BLaER1 treated with 17β-estradiol and CSF1 and Interleukin-3, amounts not matched to agents 10 nM and 100 nM (cell line): ENCODE measurements at regions not wholly inside any gene's neighbourhood (a gene's known extent, or its start where the extent isn't known, plus 50 kb on each side); places are given as distances from the start of the nearest gene placed in this dataset.
"Not testable (repeated sequence)": the region's sequence is repeated elsewhere in the genome, so short reads cannot be mapped to it uniquely, and the experiment has no call there.

ENCODE experiments used
- H3K27ac ChIP-seq, 11 experiments: shearing (Covaris generic); formaldehyde crosslinking; 2 replicates each; pipeline ENCODE4 v1.8.1; 2022
- H3K27me3 ChIP-seq, 11 experiments: shearing (Covaris generic); formaldehyde crosslinking; 2 replicates each; pipeline ENCODE4 v1.8.1; 2022
- H3K36me3 ChIP-seq, 11 experiments: shearing (Covaris generic); formaldehyde crosslinking; 2 replicates each; pipeline ENCODE4 v1.8.1; 2022
- H3K4me1 ChIP-seq, 10 experiments: shearing (Covaris generic); formaldehyde crosslinking; 2 replicates each; pipeline ENCODE4 v1.8.1; 2022
- H3K4me2 ChIP-seq, 11 experiments: shearing (Covaris generic); formaldehyde crosslinking; 2 replicates each; pipeline ENCODE4 v1.8.1; 2022
- H3K4me3 ChIP-seq, 10 experiments: shearing (Covaris generic); formaldehyde crosslinking; 2 replicates each; pipeline ENCODE4 v1.8.1; 2022
- H3K9ac ChIP-seq, 11 experiments: shearing (Covaris generic); formaldehyde crosslinking; 2 replicates each; pipeline ENCODE4 v1.8.1; 2022
- H3K9me3 ChIP-seq, 11 experiments: shearing (Covaris generic); formaldehyde crosslinking; replicated peaks in 1 of 11; 2 replicates each; pipeline ENCODE4 v1.8.1; 2022
- H4K20me1 ChIP-seq, 11 experiments: shearing (Covaris generic); formaldehyde crosslinking; 2 replicates each; pipeline ENCODE4 v1.8.1; 2022
- Cebpa-rat ChIP-seq, 11 experiments: shearing (Covaris generic); IDR thresholded peaks; 2 replicates each; pipeline ENCODE4 v1.8.1; 2022

DNA sequence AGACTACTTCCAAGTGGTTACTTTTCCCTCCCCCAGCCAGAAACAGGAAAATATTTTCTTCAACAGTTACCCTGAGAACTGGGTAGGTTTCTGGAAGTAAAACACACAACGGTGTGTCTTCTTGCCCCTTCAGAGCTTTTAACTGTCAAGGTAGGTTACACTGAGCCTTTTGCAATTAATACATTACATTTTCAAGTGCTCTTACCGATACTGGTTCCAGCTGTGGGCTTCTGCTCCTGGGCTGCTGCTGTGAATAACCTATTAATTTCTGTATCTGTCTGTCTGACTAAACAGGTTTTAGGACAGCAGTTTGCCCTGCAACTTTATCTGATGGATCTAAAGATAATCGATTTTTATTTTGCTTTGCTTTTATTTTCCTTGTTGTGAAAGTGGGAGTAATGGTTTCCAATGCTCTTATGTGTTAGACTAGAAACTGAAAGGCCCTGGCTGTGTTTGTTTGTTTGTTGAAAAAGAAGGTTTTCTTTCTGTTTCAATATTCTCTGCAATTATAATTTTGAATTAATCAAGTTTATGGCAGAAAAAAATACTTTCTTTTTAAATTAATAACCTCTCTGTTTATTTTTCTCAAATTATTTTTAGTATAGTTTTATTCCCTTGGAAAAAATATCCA lies 196.7 kb upstream of the SLITRK6 start:
- Histone ChIP-seq H3K27me3 (no peaks in the 10 kb centered on the region), H4K20me1 (no peaks in the 10 kb centered on the region), H3K4me1 (no peaks in the 10 kb centered on the region), H3K9me3 (no peaks in the 10 kb centered on the region), H3K4me2 (no peak overlapping the region), H3K36me3 (no peaks in the 10 kb centered on the region), H3K27ac (no peak overlapping the region), H3K4me3 (no peak overlapping the region), H3K9ac (no peak overlapping the region)
- no peak for TF ChIP-seq Cebpa-rat (IDR thresholded peaks at IDR 0.05)

- Histone ChIP-seq H3K9me3 (no peaks in the 10 kb centered on the region), H3K27me3 (no peaks in the 10 kb centered on the region), H3K36me3 (no peaks in the 10 kb centered on the region), H3K4me1 (no peaks in the 10 kb centered on the region), H3K27ac (no peak overlapping the region), H4K20me1 (no peaks in the 10 kb centered on the region), H3K4me2 (no peak overlapping the region), H3K4me3 (no peak overlapping the region), H3K9ac (no peak overlapping the region)
- no peak for TF ChIP-seq Cebpa-rat (IDR thresholded peaks at IDR 0.05)
Observed at GRCh38 chr13:85993567-85993966, 194.3 kb upstream of the SLITRK6 start.

GRCh38 chr13:85990397-85990796 lies 191.2 kb upstream of the SLITRK6 start:
- H3K9ac ChIP-seq, result no peak overlapping the region
- no peak overlapping the region for H3K4me3 ChIP-seq
- H3K27ac ChIP-seq, result no peak overlapping the region
- no peaks in the 10 kb centered on the region for H3K4me1 ChIP-seq
- H3K36me3 ChIP-seq, result no peaks in the 10 kb centered on the region
- no peak for TF ChIP-seq Cebpa-rat (IDR thresholded peaks at IDR 0.05)
- H3K9me3 ChIP-seq, result no peaks in the 10 kb centered on the region
- no peaks in the 10 kb centered on the region for H4K20me1 ChIP-seq
- H3K27me3 ChIP-seq, result no peaks in the 10 kb centered on the region
- no peak overlapping the region for H3K4me2 ChIP-seq

DNA sequence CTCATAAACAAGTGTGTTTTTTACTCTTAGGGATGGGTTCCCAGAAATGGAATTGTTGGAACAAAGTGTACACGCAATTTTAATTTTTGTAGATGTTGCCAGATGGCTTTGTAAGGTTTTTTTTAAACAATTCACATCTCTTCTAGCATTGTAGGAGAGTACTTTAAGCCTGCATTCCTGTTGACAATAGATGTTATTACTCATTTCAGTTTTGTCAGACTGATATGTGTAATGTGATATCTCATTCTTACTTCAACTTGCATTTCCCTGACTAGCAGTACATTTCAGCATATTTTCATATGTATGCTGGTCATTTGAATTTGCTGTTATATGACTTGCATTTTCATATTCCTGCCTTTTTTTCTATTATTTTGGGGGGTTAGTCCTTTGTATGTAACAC lies 186.6 kb upstream of the SLITRK6 start:
- H3K4me2 ChIP-seq, result no peak overlapping the region
- no peak overlapping the region for H3K4me3 ChIP-seq
- H3K9ac ChIP-seq, result no peak overlapping the region
- H3K9me3 ChIP-seq, result peaks cover 0 to 5% (median 0%) of the 10 kb centered on the region in 11 experiments; a peak in 2 of 22 replicates
- H4K20me1 ChIP-seq, result no peaks in the 10 kb centered on the region
- H3K27ac ChIP-seq, result no peak overlapping the region
- H3K27me3 ChIP-seq, result no peaks in the 10 kb centered on the region
- no peaks in the 10 kb centered on the region for H3K36me3 ChIP-seq
- no peaks in the 10 kb centered on the region for H3K4me1 ChIP-seq
- TF ChIP-seq Cebpa-rat (IDR thresholded peaks at IDR 0.05), result no peak

- no peak overlapping the region for H3K4me3 ChIP-seq
- no peaks in the 10 kb centered on the region for H4K20me1 ChIP-seq
- H3K9me3 ChIP-seq, result peaks cover 0 to 5% (median 0%) of the 10 kb centered on the region in 11 experiments; a peak in 2 of 22 replicates
- no peaks in the 10 kb centered on the region for H3K27me3 ChIP-seq
- H3K36me3 ChIP-seq, result no peaks in the 10 kb centered on the region
- H3K4me2 ChIP-seq, result no peak overlapping the region
- TF ChIP-seq Cebpa-rat (IDR thresholded peaks at IDR 0.05), result no peak
- no peak overlapping the region for H3K27ac ChIP-seq
- H3K4me1 ChIP-seq, result no peaks in the 10 kb centered on the region
- H3K9ac ChIP-seq, result no peak overlapping the region
Observed at GRCh38 chr13:85982102-85982501, 182.9 kb upstream of the SLITRK6 start.

DNA sequence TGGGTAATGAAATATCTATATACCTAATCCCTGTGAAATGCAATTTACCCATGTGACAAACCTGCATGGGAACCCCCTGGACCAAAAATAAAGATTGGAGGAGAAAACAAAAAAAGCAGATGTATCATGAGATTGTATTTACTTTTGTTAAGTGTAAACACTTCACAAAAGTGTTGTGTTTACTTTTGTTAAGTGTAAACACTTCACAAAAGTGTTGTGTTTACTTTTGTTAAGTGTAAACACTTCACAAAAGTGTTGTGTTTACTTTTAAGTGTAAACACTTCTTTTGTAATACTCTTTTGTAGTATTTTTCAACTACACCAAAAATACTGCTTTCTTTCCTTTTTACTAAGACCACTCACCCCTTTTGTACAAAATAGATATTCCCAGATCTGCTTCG lies 181.2 kb upstream of the SLITRK6 start:
- not testable (repeated sequence) for H3K4me2 ChIP-seq, H3K4me1 ChIP-seq, H4K20me1 ChIP-seq, H3K27me3 ChIP-seq, H3K36me3 ChIP-seq, H3K27ac ChIP-seq, H3K9ac ChIP-seq, H3K9me3 ChIP-seq, H3K4me3 ChIP-seq

DNA sequence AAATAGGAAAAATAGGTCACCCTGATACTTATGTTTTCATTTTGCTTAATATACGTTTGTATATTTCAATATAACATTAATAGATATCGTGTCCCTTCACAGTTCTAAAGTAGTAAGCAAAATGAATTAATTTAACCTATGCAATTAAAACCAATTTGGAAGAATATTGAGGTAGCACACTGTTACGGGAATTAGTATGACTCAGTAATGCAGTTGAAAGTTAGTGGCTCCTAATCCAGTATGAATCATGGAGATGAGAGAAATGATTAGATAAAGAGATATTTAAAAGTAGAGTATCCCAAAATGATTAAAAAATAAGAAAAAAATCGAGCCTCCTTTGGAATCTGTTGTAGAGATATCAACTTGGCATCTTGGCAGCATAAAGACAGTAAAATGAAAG lies 177.0 kb upstream of the SLITRK6 start:
- Histone ChIP-seq H3K9ac (no peak overlapping the region), H3K27ac (no peak overlapping the region), H3K4me2 (no peak overlapping the region)

GRCh38 chr13:85974608-85975366 lies 175.6 kb upstream of the SLITRK6 start:
- Histone ChIP-seq H3K4me2 (no peak overlapping the region), H3K9me3 (no peaks in the 10 kb centered on the region), H3K27me3 (no peaks in the 10 kb centered on the region), H3K4me3 (no peak overlapping the region), H3K27ac (no peak overlapping the region), H3K9ac (no peak overlapping the region), H4K20me1 (no peaks in the 10 kb centered on the region), H3K36me3 (no peaks in the 10 kb centered on the region), H3K4me1 (no peaks in the 10 kb centered on the region)
- TF ChIP-seq Cebpa-rat (IDR thresholded peaks at IDR 0.05), result no peak

More for the DNA sequence above, 177.0 kb upstream of the SLITRK6 start:
- Histone ChIP-seq H3K4me1 (no peaks in the 10 kb centered on the region), H3K36me3 (no peaks in the 10 kb centered on the region), H3K4me3 (no peak overlapping the region), H4K20me1 (no peaks in the 10 kb centered on the region), H3K9me3 (no peaks in the 10 kb centered on the region), H3K27me3 (no peaks in the 10 kb centered on the region)
- TF ChIP-seq Cebpa-rat (IDR thresholded peaks at IDR 0.05), result no peak

DNA sequence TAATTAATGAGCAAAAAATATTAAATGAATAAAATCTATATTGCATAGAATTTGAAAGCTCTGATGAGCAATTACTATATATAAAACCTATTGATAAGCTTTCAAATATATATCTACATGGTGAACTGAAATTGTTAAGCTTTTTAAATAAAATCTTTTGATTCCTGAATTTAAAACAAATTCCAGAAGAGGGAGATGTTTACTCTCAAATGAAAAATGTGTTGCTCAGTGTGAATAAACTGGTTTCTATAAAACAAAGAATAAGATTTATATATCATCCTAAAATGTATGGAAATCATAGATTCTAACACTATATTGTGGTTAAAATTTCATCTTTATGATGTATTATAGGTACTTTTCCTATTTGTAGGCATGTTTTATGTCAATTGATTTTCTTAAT lies 171.5 kb upstream of the SLITRK6 start:
- peaks cover 0 to 11% (median 8%) of the 10 kb centered on the region in 11 experiments; a peak in 9 of 22 replicates for H3K9me3 ChIP-seq
- H4K20me1 ChIP-seq, result no peaks in the 10 kb centered on the region
- H3K27ac ChIP-seq, result no peak overlapping the region
- H3K36me3 ChIP-seq, result no peaks in the 10 kb centered on the region
- no peaks in the 10 kb centered on the region for H3K4me1 ChIP-seq
- H3K4me3 ChIP-seq, result no peak overlapping the region
- no peak for TF ChIP-seq Cebpa-rat (IDR thresholded peaks at IDR 0.05)
- no peaks in the 10 kb centered on the region for H3K27me3 ChIP-seq
- H3K9ac ChIP-seq, result no peak overlapping the region
- H3K4me2 ChIP-seq, result no peak overlapping the region

DNA sequence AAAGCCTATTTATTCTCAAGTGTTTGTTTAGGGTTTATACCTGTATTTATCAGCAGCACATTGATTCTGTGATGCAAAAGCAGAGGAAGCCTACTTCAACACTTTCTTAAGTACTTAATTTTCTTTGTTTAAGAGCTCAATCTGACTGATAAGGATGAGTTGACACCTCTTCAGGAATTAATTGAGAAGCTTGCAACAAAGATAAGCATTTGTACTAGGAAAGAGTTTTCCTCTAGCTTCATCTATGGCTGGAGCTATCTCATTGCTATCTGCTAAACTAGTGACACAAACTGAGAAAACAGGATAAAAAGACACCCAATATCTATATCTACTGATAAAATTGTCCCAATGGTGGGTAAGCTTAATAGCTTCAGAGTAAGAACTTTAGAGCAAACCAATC lies 170.1 kb upstream of the SLITRK6 start:
- Histone ChIP-seq H3K27ac (no peak overlapping the region), H4K20me1 (no peaks in the 10 kb centered on the region), H3K4me3 (no peak overlapping the region), H3K27me3 (no peaks in the 10 kb centered on the region), H3K4me2 (no peak overlapping the region), H3K4me1 (no peaks in the 10 kb centered on the region), H3K36me3 (no peaks in the 10 kb centered on the region), H3K9ac (no peak overlapping the region), H3K9me3 (peaks cover 0 to 11% (median 8%) of the 10 kb centered on the region in 11 experiments; a peak in 9 of 22 replicates)
- TF ChIP-seq Cebpa-rat (IDR thresholded peaks at IDR 0.05), result no peak
